ENCODE measurements at regions not wholly inside any gene's neighbourhood (a gene's known extent, or its start where the extent isn't known, plus 50 kb on each side); places are given as distances from the start of the nearest gene placed in this dataset.

- TF ChIP-seq CTCF (IDR thresholded peaks at IDR 0.05) (no peak), EZH2 (IDR thresholded peaks at IDR 0.05) (no peak), EZH2phosphoT487 (IDR thresholded peaks at IDR 0.05) (no peak)
Observed at GRCh38 chr3:99407257-99407656, 231.1 kb upstream of the COL8A1 start.

Measured in neural progenitor cell (in vitro differentiated cells).